Transverse colon (tissue), 4 donors: ENCODE measurements at regions not wholly inside any gene's neighbourhood (a gene's known extent, or its start where the extent isn't known, plus 50 kb on each side); places are given as distances from the start of the nearest gene placed in this dataset.

Experiments
- POLR2AphosphoS5 ChIP-seq, 3 donors: sonication (generic); formaldehyde crosslinking; IDR thresholded peaks; one replicate each; pipeline ENCODE4 v1.6.1; 2016; ENCODE audit warnings: antibody characterized with exemption in 3 of 3
- TF ChIP-seq, protein P1 (sequence below), 5 experiments: fragments of 200-600 bp in 3 of 5; fragments of 450-650 bp in 2 of 5; sonication (generic) in 3 of 5; IDR thresholded peaks; 1 replicate in 2 of 5; 2 replicates in 3 of 5; pipeline ENCODE4 v1.5.1; 2016 to 2017; ENCODE audit warnings: antibody characterized with exemption in 5 of 5, inconsistent platforms in 3 of 5, mild to moderate bottlenecking in 2 of 5, moderate library complexity in 1 of 5

- TF ChIP-seq, protein P1, sequence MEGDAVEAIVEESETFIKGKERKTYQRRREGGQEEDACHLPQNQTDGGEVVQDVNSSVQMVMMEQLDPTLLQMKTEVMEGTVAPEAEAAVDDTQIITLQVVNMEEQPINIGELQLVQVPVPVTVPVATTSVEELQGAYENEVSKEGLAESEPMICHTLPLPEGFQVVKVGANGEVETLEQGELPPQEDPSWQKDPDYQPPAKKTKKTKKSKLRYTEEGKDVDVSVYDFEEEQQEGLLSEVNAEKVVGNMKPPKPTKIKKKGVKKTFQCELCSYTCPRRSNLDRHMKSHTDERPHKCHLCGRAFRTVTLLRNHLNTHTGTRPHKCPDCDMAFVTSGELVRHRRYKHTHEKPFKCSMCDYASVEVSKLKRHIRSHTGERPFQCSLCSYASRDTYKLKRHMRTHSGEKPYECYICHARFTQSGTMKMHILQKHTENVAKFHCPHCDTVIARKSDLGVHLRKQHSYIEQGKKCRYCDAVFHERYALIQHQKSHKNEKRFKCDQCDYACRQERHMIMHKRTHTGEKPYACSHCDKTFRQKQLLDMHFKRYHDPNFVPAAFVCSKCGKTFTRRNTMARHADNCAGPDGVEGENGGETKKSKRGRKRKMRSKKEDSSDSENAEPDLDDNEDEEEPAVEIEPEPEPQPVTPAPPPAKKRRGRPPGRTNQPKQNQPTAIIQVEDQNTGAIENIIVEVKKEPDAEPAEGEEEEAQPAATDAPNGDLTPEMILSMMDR (IDR thresholded peaks at IDR 0.05), result no peak
- no peak for TF ChIP-seq POLR2AphosphoS5 (IDR thresholded peaks at IDR 0.05)
Observed at GRCh38 chr5:145389047-145389446, 446.1 kb downstream of the PRELID2 start.
